NCI-H524 (cell line): ENCODE measurements at regions not wholly inside any gene's neighbourhood (a gene's known extent, or its start where the extent isn't known, plus 50 kb on each side); places are given as distances from the start of the nearest gene placed in this dataset.
"Not testable (repeated sequence)": the region's sequence is repeated elsewhere in the genome, so short reads cannot be mapped to it uniquely, and the experiment has no call there.

Experiments used
- DNase-seq, 2 experiments: peaks; one replicate each; lab custom pipeline; 2025; lab: John Stamatoyannopoulos, UW

GRCh38 chr2:215537611-215538010, 101.7 kb upstream of the FN1 start:
- no peak for DNase-seq

- no peak for DNase-seq
These were observed 100.6 kb upstream of the FN1 start for GRCh38 chr2:215536510-215536909.

- no peak for DNase-seq
These were observed 99.9 kb upstream of the FN1 start for GRCh38 chr2:215535741-215536140.

- no peak for DNase-seq
These were observed 99.3 kb upstream of the FN1 start for GRCh38 chr2:215535125-215535668.

GRCh38 chr2:215533716-215534115, 97.8 kb upstream of the FN1 start:
- DNase-seq: not testable (repeated sequence)

DNA sequence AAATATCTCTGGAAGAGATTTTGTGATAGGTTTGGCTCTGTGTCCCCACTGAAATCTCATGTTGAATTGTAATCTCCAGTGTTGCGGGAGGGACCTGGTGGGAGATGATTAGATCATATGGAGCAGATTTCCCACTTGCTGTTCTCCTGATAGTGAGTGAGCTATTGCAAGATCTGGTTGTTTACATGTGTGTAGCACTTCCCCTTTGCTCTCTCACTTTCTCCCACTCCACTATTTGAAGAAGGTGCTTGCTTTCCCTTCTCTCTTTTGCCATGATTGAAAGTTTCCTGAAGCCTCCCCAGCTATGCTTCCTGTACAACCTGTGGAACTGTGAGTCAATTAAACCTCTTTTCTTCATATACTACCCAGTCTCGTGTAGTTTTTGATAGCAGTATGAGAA, 97.0 kb upstream of the FN1 start:
- DNase-seq: no peak

GRCh38 chr2:215531284-215531683, 95.4 kb upstream of the FN1 start:
- no peak for DNase-seq

DNA sequence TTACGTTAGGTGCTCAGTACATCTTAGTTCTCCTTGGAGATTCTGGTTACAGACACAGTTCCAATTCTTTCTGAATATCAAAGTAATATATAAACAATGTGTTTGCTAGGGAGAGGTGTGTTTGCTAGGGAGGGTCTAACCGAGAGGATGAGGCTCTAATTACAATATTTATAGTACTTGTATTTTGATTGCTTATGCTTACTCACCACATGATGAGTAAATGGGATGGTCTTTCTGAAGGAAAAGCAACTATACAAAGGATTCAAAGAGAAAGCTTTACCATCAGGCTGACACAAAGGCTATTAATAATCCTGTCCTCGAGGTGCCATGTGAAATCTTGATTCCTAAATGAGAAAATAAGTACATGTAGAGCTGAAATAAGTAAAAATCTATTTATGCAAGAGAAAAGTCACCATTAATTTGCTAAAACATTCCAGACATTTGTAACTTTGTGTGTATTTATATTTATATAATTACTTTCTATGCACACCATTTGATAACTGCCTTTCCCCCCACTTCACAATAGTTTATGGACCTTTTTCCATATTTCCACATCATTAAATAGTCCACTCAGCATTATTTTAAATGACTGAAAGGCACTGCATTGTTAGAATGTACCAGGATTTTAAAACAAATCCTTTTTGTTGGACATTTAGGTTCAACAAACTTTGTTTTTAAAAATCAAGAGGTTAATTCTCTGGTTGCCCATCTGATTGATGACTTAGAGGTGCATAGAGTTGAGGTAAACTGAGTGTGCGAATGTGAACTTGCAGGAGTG, 94.5 kb upstream of the FN1 start:
- DNase-seq: no peak

- no peak for DNase-seq
These were observed 93.4 kb upstream of the FN1 start for GRCh38 chr2:215529271-215529670.

GRCh38 chr2:215528555-215528954, 92.7 kb upstream of the FN1 start:
- DNase-seq: no peak

DNA sequence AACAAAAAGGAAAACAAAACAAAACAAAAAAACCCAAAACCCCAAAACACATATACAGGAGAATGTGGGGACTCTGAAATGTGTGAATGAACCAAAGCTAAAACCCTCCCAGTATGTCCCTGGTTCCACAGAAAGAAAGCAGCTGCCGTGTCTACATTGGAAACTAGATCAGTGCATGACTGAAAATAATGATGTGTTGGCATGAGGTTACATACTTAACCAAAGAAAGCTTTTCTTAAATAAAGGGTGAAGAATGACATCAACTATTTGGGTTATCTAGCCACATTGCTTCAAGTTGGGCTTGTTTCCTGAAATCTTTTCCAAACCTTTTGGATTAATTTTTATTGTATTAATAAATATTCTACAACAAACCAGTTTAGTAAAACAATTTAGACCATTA, 91.9 kb upstream of the FN1 start:
- DNase-seq: no peak

DNA sequence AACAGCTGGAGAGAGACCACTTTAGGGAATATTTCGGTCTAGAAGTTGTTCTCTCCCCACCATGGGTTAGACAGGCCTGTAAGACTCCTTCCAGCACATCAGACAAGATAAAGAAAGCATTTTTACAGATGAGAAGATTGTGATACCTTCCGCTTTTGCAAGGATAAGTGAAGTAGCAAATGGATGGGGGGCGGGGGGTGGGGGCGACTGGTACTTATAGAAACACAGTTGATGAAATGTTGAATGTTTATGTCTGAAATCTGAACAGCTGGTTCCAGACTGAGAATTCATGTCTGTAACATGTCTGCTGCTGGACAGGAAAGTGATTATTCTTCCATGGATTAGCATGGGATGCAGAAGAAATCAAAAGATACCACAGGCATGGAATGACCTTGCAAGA, 90.5 kb upstream of the FN1 start:
- no peak for DNase-seq

- no peak for DNase-seq
These were observed 86.4 kb upstream of the FN1 start for GRCh38 chr2:215522237-215522636.

GRCh38 chr2:215521031-215521430, 85.2 kb upstream of the FN1 start:
- no peak for DNase-seq

DNA sequence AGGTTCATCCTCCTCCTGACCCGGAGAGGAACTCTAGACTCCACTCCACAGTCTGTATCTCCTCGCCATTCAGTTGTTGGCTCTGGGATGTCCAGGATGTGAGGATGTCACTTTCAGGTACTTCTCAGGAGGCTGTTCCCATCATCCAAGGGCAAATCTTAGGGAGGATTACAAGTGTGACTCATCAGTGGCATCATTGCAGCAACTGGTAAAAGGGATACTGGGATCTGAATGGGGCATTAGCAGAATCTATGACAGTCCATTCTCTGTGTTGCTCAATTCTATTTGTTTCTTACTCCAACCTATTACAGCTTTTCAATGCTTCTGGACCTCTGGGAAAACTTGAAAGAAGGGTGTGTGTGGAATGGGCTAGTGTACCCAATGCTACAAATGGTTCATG, 81.5 kb upstream of the FN1 start:
- DNase-seq: no peak

DNA sequence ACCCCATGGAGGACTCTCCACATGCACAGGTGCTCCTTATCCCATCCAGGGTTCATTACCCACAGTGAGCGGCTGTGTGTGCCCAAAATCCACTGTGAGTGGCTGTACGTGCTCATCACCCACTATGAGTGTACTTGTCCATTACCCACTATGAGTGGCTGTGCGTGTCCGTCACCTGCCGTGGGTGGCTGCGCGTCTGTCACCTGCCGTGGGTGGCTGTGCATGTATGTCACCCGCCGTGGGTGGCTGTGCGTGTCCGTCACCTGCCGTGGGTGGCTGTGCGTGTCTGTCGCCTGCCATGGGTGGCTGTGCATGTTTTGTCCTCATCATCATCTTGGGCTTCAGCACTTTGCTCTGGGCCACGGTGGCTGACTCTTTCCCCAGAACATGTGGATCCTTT, 78.6 kb upstream of the FN1 start:
- DNase-seq: no peak

DNA sequence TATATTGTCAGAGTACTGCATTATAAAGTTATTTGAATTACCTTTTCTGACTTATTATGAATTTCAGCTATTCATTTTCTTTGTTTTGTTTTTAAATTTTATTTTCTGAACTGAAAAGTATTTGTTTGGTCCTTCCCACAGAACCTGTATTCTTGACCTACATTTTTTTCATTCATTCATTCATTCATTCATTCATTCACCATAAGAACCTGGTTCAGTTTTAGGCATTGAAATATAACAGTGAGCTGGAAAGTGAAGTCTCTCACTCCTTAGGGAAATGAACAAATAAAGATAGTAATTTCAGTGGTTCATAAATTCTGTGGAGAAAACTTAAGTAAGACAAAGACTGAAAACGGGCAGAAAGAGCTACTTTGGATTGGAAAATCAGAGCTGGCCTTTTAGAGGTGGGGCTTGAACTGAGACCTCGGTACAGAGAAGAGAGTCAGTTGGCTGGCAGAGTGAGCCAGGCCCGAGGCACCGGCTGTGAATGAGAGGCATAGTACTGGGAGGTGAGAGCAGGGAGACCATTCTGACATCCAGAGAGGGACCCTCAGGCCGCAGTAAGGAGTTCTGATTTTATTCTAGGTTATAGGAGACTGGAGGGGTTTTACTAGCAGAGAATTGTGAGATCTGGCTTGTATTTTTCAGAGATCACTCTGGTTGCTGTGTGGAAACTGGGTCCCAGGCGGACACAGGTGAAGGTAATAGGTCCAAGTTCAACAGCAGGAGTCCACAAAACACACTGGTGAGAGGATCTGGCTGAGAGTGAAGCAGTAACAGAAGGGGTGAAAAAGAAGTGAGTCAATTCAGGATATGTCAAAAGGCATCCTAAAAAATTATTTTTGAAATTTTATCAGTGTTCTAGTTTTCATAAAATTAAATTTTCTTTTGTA, 75.8 kb upstream of the FN1 start:
- no peak for DNase-seq

- DNase-seq: no peak
These were observed 72.0 kb upstream of the FN1 start for GRCh38 chr2:215507836-215508235.

GRCh38 chr2:215507136-215507535, 71.3 kb upstream of the FN1 start:
- no peak for DNase-seq

GRCh38 chr2:215506604-215506990, 70.7 kb upstream of the FN1 start:
- DNase-seq: no peak

DNA sequence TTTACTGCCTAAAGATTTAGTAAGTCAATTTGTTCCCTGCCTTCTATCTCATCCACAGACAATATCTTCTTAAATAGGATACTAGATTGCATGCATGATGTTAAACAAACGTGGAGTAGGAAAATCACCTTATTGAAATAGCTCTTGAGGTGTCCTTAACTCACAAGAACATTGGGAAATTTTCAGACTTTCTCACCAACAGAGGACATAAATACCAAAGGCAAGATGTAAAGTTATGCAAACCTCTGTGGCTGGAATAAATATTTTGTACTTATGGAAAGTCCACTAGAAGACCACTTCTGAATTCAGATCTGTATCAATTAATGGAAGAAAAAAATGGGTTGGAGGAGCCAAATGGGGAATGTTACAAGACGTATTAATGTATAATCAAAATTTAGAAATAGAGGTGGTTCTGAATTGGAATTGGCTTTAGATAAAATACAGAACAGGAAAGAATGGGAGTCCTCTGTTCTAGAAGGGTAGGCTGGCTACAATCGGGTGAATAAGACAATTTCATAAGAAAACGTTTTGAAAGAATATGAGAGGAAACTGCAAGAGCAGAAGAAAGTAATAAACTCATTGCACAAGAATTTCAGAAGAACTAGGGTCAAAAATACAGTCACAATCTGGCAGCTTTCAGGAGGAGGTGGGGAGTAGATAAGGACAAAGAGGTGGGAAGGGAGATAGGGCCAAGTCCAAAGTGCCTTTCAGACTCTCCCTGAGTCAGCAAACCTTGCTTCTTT, 69.3 kb upstream of the FN1 start:
- no peak for DNase-seq

GRCh38 chr2:215504547-215504946, 68.7 kb upstream of the FN1 start:
- DNase-seq: no peak
